Gastroesophageal sphincter (tissue), 4 donors: ENCODE measurements at regions not wholly inside any gene's neighbourhood (a gene's known extent, or its start where the extent isn't known, plus 50 kb on each side); places are given as distances from the start of the nearest gene placed in this dataset.

Source experiments
- ATAC-seq: fragments of 150-250 bp; one replicate; pipeline ENCODE4 v1.9.1; 2016; ENCODE audit warnings: mild to moderate bottlenecking, moderate library complexity
- H3K27ac ChIP-seq, 4 donors: fragments of 200-600 bp; sonication (generic) in 3 of 4; 1 replicate in 3 of 4; 2 replicates in 1 of 4; pipeline ENCODE4 v1.5.1; 2016 to 2019
- H3K27me3 ChIP-seq: fragments of 200-600 bp; sonication (generic); one replicate; pipeline ENCODE4 v1.5.1; 2019
- H3K36me3 ChIP-seq, 2 donors: fragments of 200-600 bp; sonication (generic); one replicate each; pipeline ENCODE4 v1.5.1; 2019; ENCODE audit warnings: control low read depth in 1 of 2
- H3K4me1 ChIP-seq, 3 donors: fragments of 200-600 bp; sonication (generic); 1 replicate in 2 of 3; 2 replicates in 1 of 3; pipeline ENCODE4 v1.5.1; 2016 to 2019; ENCODE audit warnings: control low read depth in 2 of 3
- H3K4me3 ChIP-seq, 2 donors: fragments of 200-600 bp; sonication (generic); one replicate each; pipeline ENCODE4 v1.5.1; 2019; ENCODE audit warnings: mild to moderate bottlenecking in 1 of 2, moderate library complexity in 1 of 2
- H3K9me3 ChIP-seq, 3 donors: fragments of 200-600 bp; sonication (generic); one replicate each; pipeline ENCODE4 v1.5.1; 2017 to 2019; ENCODE audit warnings: control low read depth in 2 of 3
- EP300 ChIP-seq: sonication (generic); formaldehyde crosslinking; IDR thresholded peaks from one replicate; pipeline ENCODE4 v1.6.1; 2017; ENCODE audit warnings: antibody characterized with exemption, mild to moderate bottlenecking
- POLR2A ChIP-seq, 2 donors: fragments of 450-650 bp; IDR thresholded peaks; one replicate each; pipeline ENCODE4 v1.6.1; 2017; ENCODE audit warnings: antibody characterized with exemption in 2 of 2, mild to moderate bottlenecking in 2 of 2, moderate library complexity in 1 of 2
- POLR2AphosphoS5 ChIP-seq: sonication (generic); formaldehyde crosslinking; IDR thresholded peaks from one replicate; pipeline ENCODE4 v1.6.1; 2017; ENCODE audit warnings: antibody characterized with exemption
- WGBS, 2 donors: methylation state at CpG; one replicate each; pipeline ENCODE4 v1.1.5; 2018; ENCODE audit warnings: low coverage in 1 of 2; 5-methylcytosine and 5-hydroxymethylcytosine counted together
- TF ChIP-seq, protein P1 (sequence below), 4 experiments: fragments of 200-600 bp in 2 of 4; fragments of 450-650 bp in 2 of 4; sonication (generic) in 1 of 4; IDR thresholded peaks; one replicate each; pipeline ENCODE4 v1.5.1; 2017 to 2019; ENCODE audit warnings: antibody characterized with exemption in 4 of 4, mild to moderate bottlenecking in 2 of 4, moderate library complexity in 2 of 4

DNA sequence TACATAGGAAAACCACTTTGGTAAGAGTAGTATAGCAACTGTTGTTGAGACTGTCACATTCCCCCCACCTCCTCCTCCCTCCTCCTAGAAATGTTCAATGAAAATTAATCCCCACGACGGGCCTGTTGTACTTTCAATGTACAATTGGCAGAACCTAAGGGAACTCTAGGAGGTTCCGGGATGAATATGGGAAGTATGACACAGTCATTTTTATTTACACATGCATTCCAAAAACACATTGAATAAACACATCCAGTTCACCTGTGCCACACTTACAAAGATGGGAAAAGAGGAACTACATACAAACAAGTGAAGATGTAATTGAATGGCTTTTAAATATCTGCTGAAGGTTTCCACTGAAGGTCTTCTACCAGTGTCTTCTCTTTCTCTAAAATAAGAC lies 144.4 kb upstream of the NBPF11 start:
- 88 to 93% methylated on average over 3 of the region's 3 CpGs for whole genome bisulfite sequencing, 2 donors
- TF ChIP-seq EP300 = no peak
- TF ChIP-seq, protein P1, sequence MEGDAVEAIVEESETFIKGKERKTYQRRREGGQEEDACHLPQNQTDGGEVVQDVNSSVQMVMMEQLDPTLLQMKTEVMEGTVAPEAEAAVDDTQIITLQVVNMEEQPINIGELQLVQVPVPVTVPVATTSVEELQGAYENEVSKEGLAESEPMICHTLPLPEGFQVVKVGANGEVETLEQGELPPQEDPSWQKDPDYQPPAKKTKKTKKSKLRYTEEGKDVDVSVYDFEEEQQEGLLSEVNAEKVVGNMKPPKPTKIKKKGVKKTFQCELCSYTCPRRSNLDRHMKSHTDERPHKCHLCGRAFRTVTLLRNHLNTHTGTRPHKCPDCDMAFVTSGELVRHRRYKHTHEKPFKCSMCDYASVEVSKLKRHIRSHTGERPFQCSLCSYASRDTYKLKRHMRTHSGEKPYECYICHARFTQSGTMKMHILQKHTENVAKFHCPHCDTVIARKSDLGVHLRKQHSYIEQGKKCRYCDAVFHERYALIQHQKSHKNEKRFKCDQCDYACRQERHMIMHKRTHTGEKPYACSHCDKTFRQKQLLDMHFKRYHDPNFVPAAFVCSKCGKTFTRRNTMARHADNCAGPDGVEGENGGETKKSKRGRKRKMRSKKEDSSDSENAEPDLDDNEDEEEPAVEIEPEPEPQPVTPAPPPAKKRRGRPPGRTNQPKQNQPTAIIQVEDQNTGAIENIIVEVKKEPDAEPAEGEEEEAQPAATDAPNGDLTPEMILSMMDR (IDR thresholded peaks at IDR 0.05) = no peak
- TF ChIP-seq POLR2A (IDR thresholded peaks at IDR 0.05) = no peak
- no peak for TF ChIP-seq POLR2AphosphoS5
- peaks cover 10% of the 10 kb centered on the region for H3K27me3 ChIP-seq
- no peak for ATAC-seq
- H3K27ac ChIP-seq = no peak overlapping the region
- no peak overlapping the region for H3K4me3 ChIP-seq
- H3K9me3 ChIP-seq = no peaks in the 10 kb centered on the region
- H3K4me1 ChIP-seq = no peaks in the 10 kb centered on the region
- H3K36me3 ChIP-seq = no peaks in the 10 kb centered on the region

DNA sequence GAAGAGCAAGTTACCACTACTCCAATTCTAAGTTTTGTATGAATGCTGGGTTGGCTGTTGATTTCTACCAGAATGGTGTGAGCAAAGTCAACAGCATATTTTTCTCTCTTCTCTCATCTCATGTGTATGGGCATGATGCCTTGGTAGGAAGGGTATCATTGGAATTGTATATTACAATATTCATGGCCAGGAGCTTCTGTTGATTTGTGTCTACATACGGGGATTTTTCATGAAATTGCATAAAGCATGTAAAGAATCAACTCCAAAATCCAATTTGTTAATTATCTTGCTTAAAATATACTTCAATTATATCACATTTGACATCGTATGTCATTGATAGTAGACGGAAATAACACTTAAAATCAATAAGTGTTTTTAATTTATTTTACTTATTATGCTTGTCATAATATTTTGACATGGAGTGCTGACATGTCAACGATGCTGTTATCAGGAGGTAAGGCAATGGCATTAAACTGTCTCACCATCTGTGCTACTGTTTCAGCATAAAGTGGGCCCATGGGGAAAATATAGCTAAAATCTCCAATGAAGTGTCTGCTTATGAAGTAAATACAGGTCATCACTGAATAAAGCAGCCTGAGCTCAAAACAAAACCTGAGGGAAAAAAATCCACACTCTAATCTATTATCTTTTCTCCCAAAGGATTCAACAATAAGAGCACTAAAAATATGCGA lies 142.2 kb upstream of the NBPF11 start:
- Histone ChIP-seq H3K27me3 (peaks cover 10% of the 10 kb centered on the region), H3K4me3 (no peak overlapping the region), H3K27ac (no peak overlapping the region), H3K9me3 (no peaks in the 10 kb centered on the region), H3K4me1 (no peaks in the 10 kb centered on the region), H3K36me3 (no peaks in the 10 kb centered on the region)
- TF ChIP-seq POLR2AphosphoS5 = no peak
- TF ChIP-seq EP300 = no peak
- TF ChIP-seq POLR2A (IDR thresholded peaks at IDR 0.05) = no peak
- TF ChIP-seq, protein P1 (IDR thresholded peaks at IDR 0.05) = no peak
- WGBS, 2 donors = 48 to 59% methylated on average over 5 of the region's 5 CpGs
- no peak for ATAC-seq

DNA sequence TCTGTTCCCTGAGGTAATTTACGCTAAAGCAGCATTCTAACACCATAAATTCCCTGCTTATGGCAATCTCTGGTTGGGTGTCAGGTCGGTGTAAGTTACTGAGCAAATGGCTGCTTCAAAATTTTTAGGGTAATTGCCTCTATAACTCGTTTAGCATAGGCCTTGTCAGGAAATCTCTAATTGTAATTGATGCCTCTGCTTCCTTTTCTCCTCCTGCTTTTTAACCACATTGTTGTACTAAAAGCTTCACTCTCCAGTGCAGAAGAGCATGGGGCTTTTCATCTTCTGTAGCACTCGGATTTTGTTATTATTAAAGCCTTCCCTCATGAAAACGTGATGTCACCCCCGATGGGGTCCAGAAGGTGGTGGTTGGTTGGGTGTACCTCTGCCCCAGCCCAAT lies 141.6 kb upstream of the NBPF11 start:
- Histone ChIP-seq H3K27me3 (peaks cover 12% of the 10 kb centered on the region), H3K4me3 (no peak overlapping the region), H3K27ac (no peak overlapping the region), H3K36me3 (no peaks in the 10 kb centered on the region), H3K4me1 (no peaks in the 10 kb centered on the region), H3K9me3 (no peaks in the 10 kb centered on the region)
- TF ChIP-seq EP300 = no peak
- no peak for TF ChIP-seq POLR2A (IDR thresholded peaks at IDR 0.05)
- no peak for TF ChIP-seq POLR2AphosphoS5
- TF ChIP-seq, protein P1 (IDR thresholded peaks at IDR 0.05) = no peak
- WGBS, 2 donors = 40 to 53% methylated on average over 5 to 6 of the region's 6 CpGs
- no peak for ATAC-seq

DNA sequence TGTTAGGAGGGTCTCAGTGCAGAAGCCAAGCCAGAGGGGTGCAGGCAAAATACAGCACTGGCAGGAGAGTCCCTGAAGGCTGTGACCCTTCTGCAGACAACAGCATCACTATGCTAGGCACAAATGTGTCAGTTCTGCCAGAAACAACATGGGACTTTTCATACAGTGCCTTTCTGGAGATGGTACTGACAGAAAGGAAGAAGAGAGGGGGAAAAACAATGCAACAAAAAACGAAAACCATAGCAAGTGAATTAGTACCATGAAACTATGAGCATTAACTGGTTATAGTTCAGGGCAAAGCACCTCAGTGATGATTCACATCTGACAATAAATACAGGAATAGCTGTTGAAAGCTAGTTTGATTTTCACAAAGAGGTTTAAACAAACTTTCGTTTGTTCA lies 140.8 kb upstream of the NBPF11 start:
- WGBS, 2 donors = 56 to 67% methylated on average over 2 of the region's 2 CpGs
- ATAC-seq = no peak
- H3K4me3 ChIP-seq = no peak overlapping the region
- no peaks in the 10 kb centered on the region for H3K9me3 ChIP-seq
- H3K36me3 ChIP-seq = no peaks in the 10 kb centered on the region
- H3K27me3 ChIP-seq = peaks cover 20% of the 10 kb centered on the region
- no peaks in the 10 kb centered on the region for H3K4me1 ChIP-seq
- TF ChIP-seq EP300 (no peak), POLR2A (IDR thresholded peaks at IDR 0.05) (no peak)
- H3K27ac ChIP-seq = no peak overlapping the region

DNA sequence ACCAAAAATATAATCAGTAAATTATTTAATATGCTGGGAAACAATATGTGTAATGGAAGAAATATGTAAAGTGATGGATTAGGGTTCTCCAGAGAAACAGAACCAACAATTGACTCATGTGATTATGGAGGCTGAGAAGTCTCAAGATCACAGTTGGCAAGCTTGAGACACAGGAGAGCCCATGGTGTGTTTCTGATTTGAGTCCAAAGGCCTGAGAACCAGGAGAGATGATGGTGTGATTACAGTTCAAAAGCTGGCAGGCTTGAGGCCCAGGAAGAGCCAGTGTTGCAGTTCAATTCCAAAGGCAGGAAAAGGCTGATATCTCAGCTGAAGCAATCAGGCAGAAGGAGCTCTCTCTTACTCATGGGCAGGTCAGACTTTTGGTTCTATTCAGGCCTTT lies 138.8 kb upstream of the NBPF11 start:
- H3K4me1 ChIP-seq = no peaks in the 10 kb centered on the region
- H3K9me3 ChIP-seq = no peaks in the 10 kb centered on the region
- no peak overlapping the region for H3K27ac ChIP-seq
- TF ChIP-seq, protein P1 (IDR thresholded peaks at IDR 0.05) = no peak
- TF ChIP-seq POLR2AphosphoS5 = no peak
- no peak for TF ChIP-seq POLR2A (IDR thresholded peaks at IDR 0.05)
- no peak for TF ChIP-seq EP300
- no peak for ATAC-seq
- H3K4me3 ChIP-seq = no peak overlapping the region
- H3K36me3 ChIP-seq = no peaks in the 10 kb centered on the region
- H3K27me3 ChIP-seq = peaks cover 19% of the 10 kb centered on the region
